Ectodermal cell (in vitro differentiated cells): ENCODE measurements at regions not wholly inside any gene's neighbourhood (a gene's known extent, or its start where the extent isn't known, plus 50 kb on each side); places are given as distances from the start of the nearest gene placed in this dataset.

ENCODE experiments used
- H3K27ac ChIP-seq: 2 replicates; pipeline ENCODE4 v1.7.0; 2013; ENCODE audit warnings: mild to moderate bottlenecking, low read depth, low read length; ENCODE audit not compliant: insufficient read depth, poor library complexity, severe bottlenecking
- H3K27me3 ChIP-seq: 2 replicates; pipeline ENCODE4 v1.7.0; 2013; ENCODE audit warnings: mild to moderate bottlenecking, low read length; ENCODE audit not compliant: insufficient read depth, control insufficient read depth, poor library complexity, severe bottlenecking
- H3K36me3 ChIP-seq: one replicate; pipeline ENCODE4 v1.7.0; 2013; ENCODE audit warnings: low read length; ENCODE audit not compliant: control insufficient read depth, insufficient read depth
- H3K4me1 ChIP-seq: one replicate; pipeline ENCODE4 v1.7.0; 2013; ENCODE audit warnings: low read length; ENCODE audit not compliant: control insufficient read depth, insufficient read depth
- H3K4me3 ChIP-seq: 2 replicates; pipeline ENCODE4 v1.7.0; 2013; ENCODE audit warnings: low read depth, low read length, control low read depth; ENCODE audit not compliant: insufficient read depth
- H3K9me3 ChIP-seq: 2 replicates; pipeline ENCODE4 v1.7.0; 2013; ENCODE audit warnings: mild to moderate bottlenecking, low read length, moderate library complexity; ENCODE audit not compliant: control insufficient read depth
- WGBS, 2 experiments: methylation state at CpG; one replicate each; pipeline ENCODE4 v1.1.7; 2013; ENCODE audit warnings: missing lambda C conversion rate in 2 of 2; 5-methylcytosine and 5-hydroxymethylcytosine counted together

DNA sequence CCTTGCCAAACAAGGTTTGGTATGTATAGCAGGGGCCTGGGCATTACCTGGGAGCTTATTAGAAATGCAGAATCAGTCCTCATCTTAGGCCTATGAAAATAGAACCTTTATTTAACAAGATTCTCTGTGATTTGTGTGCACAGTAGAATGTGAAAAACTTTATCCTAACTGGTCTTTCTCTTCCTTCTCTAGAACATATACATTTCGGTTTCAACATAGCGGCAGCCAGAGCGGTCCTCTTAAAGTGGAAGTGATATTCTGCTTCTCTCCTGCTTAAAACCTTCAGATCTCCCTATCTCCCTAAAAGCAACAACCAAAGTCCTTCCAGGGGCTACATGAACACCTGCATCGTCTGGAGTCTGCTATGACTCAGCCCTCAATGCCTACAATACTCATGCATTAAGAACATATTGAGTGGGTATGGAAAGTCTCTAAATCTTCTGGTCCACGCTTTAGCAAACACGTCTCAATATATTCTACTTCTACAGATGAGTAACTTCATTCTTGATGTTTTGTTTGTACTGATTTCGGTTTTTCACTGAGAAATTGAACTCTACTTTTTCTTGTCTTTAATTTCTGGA lies 84.5 kb downstream of the SPRY2 start:
- Histone ChIP-seq H3K27ac (no peak overlapping the region), H3K4me1 (no peaks in the 10 kb centered on the region), H3K4me3 (no peak overlapping the region), H3K9me3 (no peaks in the 10 kb centered on the region), H3K27me3 (no peaks in the 10 kb centered on the region), H3K36me3 (no peaks in the 10 kb centered on the region)
- 75 to 84% methylated on average over 4 to 7 of the region's 7 CpGs for WGBS, 2 experiments

DNA sequence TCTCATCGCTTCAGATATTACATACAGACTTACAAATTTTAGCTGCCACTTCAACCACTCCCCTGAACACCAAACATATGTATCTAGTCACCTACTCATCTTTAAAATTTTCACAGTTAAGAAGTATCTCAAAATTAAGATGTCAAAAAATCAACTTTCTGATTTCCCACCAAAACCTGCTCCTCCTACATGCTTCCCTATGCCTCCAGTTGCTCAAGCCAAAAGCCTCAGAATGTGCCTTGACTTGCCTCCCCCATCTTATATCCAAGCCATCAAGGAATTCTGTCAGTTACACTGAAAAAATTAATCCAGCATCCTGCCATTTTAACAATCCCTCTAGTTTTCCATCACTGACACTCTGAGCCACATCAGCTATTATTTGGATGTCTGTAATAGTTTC lies 85.0 kb downstream of the SPRY2 start:
- 90 to 92% methylated on average over 1 of the region's 1 CpG for WGBS, 2 experiments
- Histone ChIP-seq H3K27ac (no peak overlapping the region), H3K27me3 (no peaks in the 10 kb centered on the region), H3K36me3 (no peaks in the 10 kb centered on the region), H3K4me1 (no peaks in the 10 kb centered on the region), H3K4me3 (no peak overlapping the region), H3K9me3 (no peaks in the 10 kb centered on the region)

DNA sequence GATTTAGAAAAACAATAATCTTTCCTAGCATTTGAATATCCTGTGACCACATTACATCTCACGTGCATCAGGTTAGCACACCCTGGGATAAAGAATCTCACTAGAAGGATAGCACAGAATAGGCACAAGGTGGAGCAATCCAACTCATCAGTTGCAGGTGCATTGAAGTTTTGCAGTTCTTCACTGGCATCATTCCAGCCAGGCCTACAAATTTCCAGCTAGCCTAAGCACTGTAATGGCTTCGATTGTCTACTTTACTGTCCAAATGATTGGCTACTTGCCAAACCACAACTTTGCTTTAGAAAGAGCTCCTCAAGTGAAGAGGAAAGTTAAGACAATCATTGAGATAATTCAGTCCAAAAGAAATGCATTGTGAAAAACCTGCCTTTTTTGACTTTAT lies 89.5 kb downstream of the SPRY2 start:
- 95% methylated on average over 2 of the region's 2 CpGs for WGBS, 2 experiments
- Histone ChIP-seq H3K36me3 (no peaks in the 10 kb centered on the region), H3K9me3 (no peaks in the 10 kb centered on the region), H3K4me1 (no peaks in the 10 kb centered on the region), H3K27ac (no peak overlapping the region), H3K4me3 (no peak overlapping the region), H3K27me3 (no peaks in the 10 kb centered on the region)

DNA sequence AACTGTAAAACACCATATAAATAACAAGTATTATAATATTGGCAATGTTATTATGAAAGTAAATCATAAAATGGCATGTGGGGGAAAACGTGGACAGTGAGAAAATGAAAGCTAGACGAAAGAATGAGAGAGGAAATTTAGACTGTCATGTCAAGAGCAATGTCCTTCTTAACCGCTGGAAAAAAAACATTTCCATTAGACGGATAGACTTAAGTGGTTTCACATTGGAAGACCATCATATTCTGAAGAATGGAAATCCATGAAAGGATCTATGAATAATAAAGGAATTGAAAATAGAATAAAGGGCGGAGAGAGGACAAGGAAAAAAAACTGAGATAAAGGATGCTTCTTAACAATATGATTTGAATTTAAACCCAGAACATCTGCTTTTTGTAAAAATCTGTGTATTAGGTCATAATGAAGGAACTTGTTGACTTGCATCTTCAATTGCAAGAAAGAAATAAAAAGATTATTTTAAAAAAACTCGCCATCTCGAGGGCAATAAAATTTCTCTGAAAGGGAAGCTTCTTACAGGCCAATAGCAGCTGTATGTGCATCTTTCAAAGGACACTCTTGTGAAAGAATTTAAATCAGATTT lies 90.6 kb downstream of the SPRY2 start:
- Histone ChIP-seq H3K4me3 (no peak overlapping the region), H3K4me1 (no peaks in the 10 kb centered on the region), H3K27me3 (no peaks in the 10 kb centered on the region), H3K27ac (no peak overlapping the region), H3K9me3 (no peaks in the 10 kb centered on the region), H3K36me3 (no peaks in the 10 kb centered on the region)
- 92 to 94% methylated on average over 7 of the region's 7 CpGs for WGBS, 2 experiments

DNA sequence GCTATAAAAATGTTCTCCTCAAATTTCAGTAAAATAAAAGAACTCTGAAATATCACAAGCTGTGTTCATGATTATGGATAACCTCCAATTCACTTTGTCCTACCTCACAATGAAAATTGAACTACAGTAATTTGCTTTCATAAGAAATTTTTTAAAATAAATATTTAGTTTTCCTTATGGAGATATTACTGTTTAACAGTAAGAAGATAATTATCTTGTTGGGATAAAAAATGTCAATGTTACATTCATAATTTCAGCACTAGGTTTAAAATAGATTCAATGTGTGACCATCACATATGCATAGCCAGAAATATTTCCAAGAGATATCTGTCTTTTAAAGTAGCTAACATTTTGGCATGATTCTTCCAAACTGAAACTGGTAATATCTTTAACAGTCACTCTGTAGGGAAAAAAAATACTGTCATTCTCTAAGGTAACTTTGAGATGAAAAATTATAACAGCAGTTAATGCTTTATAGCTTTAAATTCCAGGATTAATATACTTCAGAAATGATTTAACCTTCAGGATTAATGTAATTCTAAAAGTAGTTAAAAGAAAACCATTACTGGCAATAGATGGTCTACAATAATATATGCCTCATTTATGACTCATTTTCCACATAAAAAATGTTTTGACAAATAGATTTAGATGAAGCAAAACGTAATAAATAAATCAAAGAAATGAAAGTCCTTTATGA lies 91.3 kb downstream of the SPRY2 start:
- WGBS, 2 experiments: no CpG with 5 or more reads among the region's 1 CpG
- H3K27me3 ChIP-seq: no peaks in the 10 kb centered on the region
- H3K9me3 ChIP-seq: no peaks in the 10 kb centered on the region
- H3K4me3 ChIP-seq: no peak overlapping the region
- H3K27ac ChIP-seq: no peak overlapping the region
- no peaks in the 10 kb centered on the region for H3K36me3 ChIP-seq
- H3K4me1 ChIP-seq: no peaks in the 10 kb centered on the region

- H3K9me3 ChIP-seq: no peaks in the 10 kb centered on the region
- H3K27ac ChIP-seq: no peak overlapping the region
- no peaks in the 10 kb centered on the region for H3K27me3 ChIP-seq
- H3K4me3 ChIP-seq: no peak overlapping the region
- WGBS, 2 experiments: 68 to 73% methylated on average over 4 of the region's 4 CpGs
- H3K36me3 ChIP-seq: no peaks in the 10 kb centered on the region
- H3K4me1 ChIP-seq: no peaks in the 10 kb centered on the region
These were observed 95.7 kb downstream of the SPRY2 start for GRCh38 chr13:80245162-80245733.

- Histone ChIP-seq H3K4me1 (no peaks in the 10 kb centered on the region), H3K36me3 (no peaks in the 10 kb centered on the region), H3K4me3 (no peak overlapping the region), H3K9me3 (no peaks in the 10 kb centered on the region), H3K27ac (no peak overlapping the region), H3K27me3 (no peaks in the 10 kb centered on the region)
- 95% methylated on average over 3 of the region's 3 CpGs for WGBS, 2 experiments
These were observed 96.4 kb downstream of the SPRY2 start for GRCh38 chr13:80244574-80244973.

DNA sequence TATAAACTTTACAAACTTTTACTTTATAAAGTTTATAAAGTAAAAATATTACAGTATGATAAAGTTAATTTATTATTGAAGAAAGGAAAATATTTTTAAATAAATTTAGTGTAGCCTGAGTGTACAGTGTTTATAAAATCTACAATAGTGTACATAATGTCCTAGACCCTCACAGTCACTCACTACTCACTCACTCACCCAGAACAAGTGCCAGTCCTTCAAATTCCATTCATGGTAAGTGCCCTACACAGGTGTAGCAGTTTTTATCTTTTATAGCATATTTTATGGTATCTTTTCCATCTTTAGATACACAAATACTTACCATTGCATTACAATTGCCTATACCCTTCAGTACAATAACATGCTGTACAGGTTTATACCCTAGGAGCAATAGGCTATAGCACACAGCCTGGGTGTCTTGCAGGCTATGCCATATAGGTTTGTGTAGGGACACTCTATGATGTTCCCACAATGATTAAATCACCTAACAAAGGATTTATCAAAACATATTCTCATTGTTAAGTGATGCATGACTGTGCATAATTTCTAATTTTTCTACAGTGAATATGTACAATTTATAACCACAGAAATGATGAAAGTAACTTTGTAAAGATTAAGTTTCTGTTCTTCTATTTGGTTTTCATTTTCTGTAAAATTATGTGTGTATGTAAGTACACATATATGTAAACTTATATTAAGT lies 98.0 kb downstream of the SPRY2 start:
- Histone ChIP-seq H3K27ac (no peak overlapping the region), H3K36me3 (no peaks in the 10 kb centered on the region), H3K4me3 (no peak overlapping the region), H3K27me3 (no peaks in the 10 kb centered on the region), H3K9me3 (no peaks in the 10 kb centered on the region), H3K4me1 (no peaks in the 10 kb centered on the region)

GRCh38 chr13:80239571-80240255 lies 101.2 kb downstream of the SPRY2 start:
- Histone ChIP-seq H3K36me3 (no peaks in the 10 kb centered on the region), H3K4me3 (no peak overlapping the region), H3K27me3 (no peaks in the 10 kb centered on the region), H3K4me1 (no peaks in the 10 kb centered on the region), H3K9me3 (no peaks in the 10 kb centered on the region), H3K27ac (no peak overlapping the region)
- 89 to 98% methylated on average over 1 to 2 of the region's 3 CpGs for WGBS, 2 experiments

- Histone ChIP-seq H3K36me3 (no peaks in the 10 kb centered on the region), H3K27me3 (no peaks in the 10 kb centered on the region), H3K4me1 (no peaks in the 10 kb centered on the region), H3K9me3 (no peaks in the 10 kb centered on the region), H3K27ac (no peak overlapping the region), H3K4me3 (no peak overlapping the region)
These were observed 101.8 kb downstream of the SPRY2 start for GRCh38 chr13:80239116-80239515.
